SU-DHL-6 (cell line): ENCODE measurements at regions not wholly inside any gene's neighbourhood (a gene's known extent, or its start where the extent isn't known, plus 50 kb on each side); places are given as distances from the start of the nearest gene placed in this dataset.

ENCODE experiments used
- EZH2phosphoT487 ChIP-seq: fragments of 200-600 bp; sonication (generic), shearing (Covaris generic); conservative IDR thresholded peaks from 2 replicates; pipeline ENCODE4 v1.6.1; 2018; ENCODE audit warnings: mild to moderate bottlenecking, antibody characterized with exemption, low read length, moderate library complexity, mixed read lengths
- TF ChIP-seq, protein P1 (sequence below): fragments of 200-600 bp; sonication (generic); IDR thresholded peaks from one replicate; pipeline ENCODE4 v1.5.1; 2017; ENCODE audit warnings: antibody characterized with exemption, mild to moderate bottlenecking, low read length, moderate library complexity; ENCODE audit not compliant: insufficient read depth, poor library complexity, severe bottlenecking

DNA sequence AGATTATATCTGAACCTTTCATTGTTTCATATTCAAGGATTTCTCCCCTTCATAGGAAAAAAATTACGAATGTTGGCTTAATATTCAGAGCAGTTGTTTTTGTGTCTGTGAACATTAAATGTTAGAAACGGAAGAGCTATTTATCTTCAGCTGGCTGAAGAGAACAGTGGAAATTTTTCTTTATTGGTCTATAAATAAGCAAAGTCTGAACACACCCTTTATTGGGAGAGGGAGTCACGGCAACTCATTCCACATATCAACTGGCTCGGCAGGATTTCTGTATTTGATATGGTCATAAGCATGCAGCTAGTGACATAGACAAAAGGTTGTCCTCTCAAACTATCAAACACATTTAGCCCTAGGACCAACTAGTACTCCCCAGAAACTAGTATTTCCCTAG, 468.4 kb upstream of the HNRNPA3 start:
- TF ChIP-seq, protein P1, sequence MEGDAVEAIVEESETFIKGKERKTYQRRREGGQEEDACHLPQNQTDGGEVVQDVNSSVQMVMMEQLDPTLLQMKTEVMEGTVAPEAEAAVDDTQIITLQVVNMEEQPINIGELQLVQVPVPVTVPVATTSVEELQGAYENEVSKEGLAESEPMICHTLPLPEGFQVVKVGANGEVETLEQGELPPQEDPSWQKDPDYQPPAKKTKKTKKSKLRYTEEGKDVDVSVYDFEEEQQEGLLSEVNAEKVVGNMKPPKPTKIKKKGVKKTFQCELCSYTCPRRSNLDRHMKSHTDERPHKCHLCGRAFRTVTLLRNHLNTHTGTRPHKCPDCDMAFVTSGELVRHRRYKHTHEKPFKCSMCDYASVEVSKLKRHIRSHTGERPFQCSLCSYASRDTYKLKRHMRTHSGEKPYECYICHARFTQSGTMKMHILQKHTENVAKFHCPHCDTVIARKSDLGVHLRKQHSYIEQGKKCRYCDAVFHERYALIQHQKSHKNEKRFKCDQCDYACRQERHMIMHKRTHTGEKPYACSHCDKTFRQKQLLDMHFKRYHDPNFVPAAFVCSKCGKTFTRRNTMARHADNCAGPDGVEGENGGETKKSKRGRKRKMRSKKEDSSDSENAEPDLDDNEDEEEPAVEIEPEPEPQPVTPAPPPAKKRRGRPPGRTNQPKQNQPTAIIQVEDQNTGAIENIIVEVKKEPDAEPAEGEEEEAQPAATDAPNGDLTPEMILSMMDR = no peak
- no peak for TF ChIP-seq EZH2phosphoT487
